PC-9 (cell line): ENCODE measurements at regions not wholly inside any gene's neighbourhood (a gene's known extent, or its start where the extent isn't known, plus 50 kb on each side); places are given as distances from the start of the nearest gene placed in this dataset.

Experiments
- BruUV-seq: library from RNA; stranded (reverse); fragments of 400-500 nt; replicated peaks from 2 replicates; lab custom pipeline; 2021; lab: Mats Ljungman, UMichigan
- CTCF ChIA-PET: fragments of 300-600 bp; sonication (Branson Sonifier 250); formaldehyde crosslinking; loops from one replicate; lab custom pipeline; 2022; ENCODE audit warnings: antibody characterized with exemption; lab: Charles Lee
- POLR2A ChIA-PET: fragments of 300-600 bp; sonication (Branson Sonifier 250); formaldehyde crosslinking; loops from one replicate; lab custom pipeline; 2022; ENCODE audit warnings: antibody characterized with exemption; ENCODE audit not compliant: unreplicated experiment; lab: Charles Lee
- DNase-seq, 2 experiments: peaks; one replicate each; pipeline versions ENCODE4 v3.0.0 to v3.0.0-alpha.2; 2015 to 2022; ENCODE audit warnings: mixed read lengths in 1 of 2
- H2AFZ ChIP-seq: fragments of 200-600 bp; sonication (generic); 2 replicates; pipeline ENCODE4 v1.8.1; 2017; ENCODE audit warnings: antibody characterized with exemption
- H3F3A ChIP-seq: fragments of 200-600 bp; sonication (generic); 2 replicates; pipeline ENCODE4 v1.8.1; 2017; ENCODE audit warnings: antibody characterized with exemption, mild to moderate bottlenecking, low read depth; ENCODE audit not compliant: insufficient read depth
- H3K27ac ChIP-seq: fragments of 200-600 bp; sonication (generic); 2 replicates; pipeline ENCODE4 v1.6.1; 2016; ENCODE audit warnings: mixed run types
- H3K27me3 ChIP-seq: fragments of 200-600 bp; sonication (generic); 2 replicates; pipeline ENCODE4 v1.6.1; 2016; ENCODE audit warnings: low read depth, mixed run types; ENCODE audit not compliant: insufficient read depth
- H3K36me3 ChIP-seq: fragments of 200-600 bp; sonication (generic); 2 replicates; pipeline ENCODE4 v1.6.1; 2016; ENCODE audit warnings: low read depth, mixed run types
- H3K4me1 ChIP-seq: fragments of 200-600 bp; sonication (generic); replicated peaks from 2 replicates; pipeline ENCODE4 v1.6.1; 2016; ENCODE audit warnings: mixed run types; ENCODE audit not compliant: insufficient read depth
- H3K4me2 ChIP-seq: fragments of 200-600 bp; sonication (generic); 2 replicates; pipeline ENCODE4 v1.6.1; 2017; ENCODE audit warnings: mixed run types
- H3K4me3 ChIP-seq: fragments of 200-600 bp; sonication (generic); 2 replicates; pipeline ENCODE4 v1.6.1; 2016; ENCODE audit warnings: mixed run types
- H3K79me2 ChIP-seq: fragments of 200-600 bp; sonication (generic); 2 replicates; pipeline ENCODE4 v1.6.1; 2017; ENCODE audit warnings: low read depth, mixed run types
- H3K9me2 ChIP-seq: fragments of 200-600 bp; sonication (generic); 2 replicates; pipeline ENCODE4 v1.8.1; 2017; ENCODE audit warnings: mild to moderate bottlenecking; ENCODE audit not compliant: insufficient read depth
- H3K9me3 ChIP-seq: fragments of 200-600 bp; sonication (generic); 2 replicates; pipeline ENCODE4 v1.8.1; 2016; ENCODE audit warnings: low read depth; ENCODE audit not compliant: insufficient read depth
- H4K20me1 ChIP-seq: fragments of 200-600 bp; sonication (generic); 2 replicates; pipeline ENCODE4 v1.8.1; 2017; ENCODE audit not compliant: insufficient read depth
- EZH2 ChIP-seq: fragments of 200-600 bp; sonication (generic); IDR thresholded peaks from 2 replicates; pipeline ENCODE4 v1.8.0; 2017; ENCODE audit warnings: antibody characterized with exemption, low read depth
- intact Hi-C: fragments of 100-400 bp; cut with micrococcal nuclease; formaldehyde crosslinking; loops from one replicate; pipeline ENCODE4 v1.10.0; 2022; ENCODE audit not compliant: unreplicated experiment
- TF ChIP-seq, protein P1 (sequence below): fragments of 200-600 bp; sonication (generic); conservative IDR thresholded peaks from 2 replicates; pipeline ENCODE4 v1.6.1; 2017; ENCODE audit warnings: mixed run types, antibody characterized with exemption, mild to moderate bottlenecking, moderate library complexity

GRCh38 chr4:104907991-104908390 lies 238.7 kb upstream of the TET2 start:
- Histone ChIP-seq H2AFZ (no peak overlapping the region), H3K27me3 (no peaks in the 10 kb centered on the region), H3K4me2 (no peak overlapping the region), H3K79me2 (no peaks in the 10 kb centered on the region), H4K20me1 (no peaks in the 10 kb centered on the region), H3F3A (no peaks in the 10 kb centered on the region), H3K9me3 (no peaks in the 10 kb centered on the region), H3K27ac (no peak overlapping the region), H3K9me2 (no peaks in the 10 kb centered on the region), H3K36me3 (no peaks in the 10 kb centered on the region), H3K4me3 (no peak overlapping the region), H3K4me1 (no peaks in the 10 kb centered on the region)
- no TSS peak for BruUV-seq
- intact Hi-C loops: no loop called here
- TF ChIP-seq, protein P1, sequence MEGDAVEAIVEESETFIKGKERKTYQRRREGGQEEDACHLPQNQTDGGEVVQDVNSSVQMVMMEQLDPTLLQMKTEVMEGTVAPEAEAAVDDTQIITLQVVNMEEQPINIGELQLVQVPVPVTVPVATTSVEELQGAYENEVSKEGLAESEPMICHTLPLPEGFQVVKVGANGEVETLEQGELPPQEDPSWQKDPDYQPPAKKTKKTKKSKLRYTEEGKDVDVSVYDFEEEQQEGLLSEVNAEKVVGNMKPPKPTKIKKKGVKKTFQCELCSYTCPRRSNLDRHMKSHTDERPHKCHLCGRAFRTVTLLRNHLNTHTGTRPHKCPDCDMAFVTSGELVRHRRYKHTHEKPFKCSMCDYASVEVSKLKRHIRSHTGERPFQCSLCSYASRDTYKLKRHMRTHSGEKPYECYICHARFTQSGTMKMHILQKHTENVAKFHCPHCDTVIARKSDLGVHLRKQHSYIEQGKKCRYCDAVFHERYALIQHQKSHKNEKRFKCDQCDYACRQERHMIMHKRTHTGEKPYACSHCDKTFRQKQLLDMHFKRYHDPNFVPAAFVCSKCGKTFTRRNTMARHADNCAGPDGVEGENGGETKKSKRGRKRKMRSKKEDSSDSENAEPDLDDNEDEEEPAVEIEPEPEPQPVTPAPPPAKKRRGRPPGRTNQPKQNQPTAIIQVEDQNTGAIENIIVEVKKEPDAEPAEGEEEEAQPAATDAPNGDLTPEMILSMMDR: no peak
- TF ChIP-seq EZH2: no peak
- ChIA-PET CTCF (no interaction called here), POLR2A (no interaction called here)
- no peak for DNase-seq

GRCh38 chr4:104909376-104909775 lies 237.3 kb upstream of the TET2 start:
- intact Hi-C loops: no loop called here
- H2AFZ ChIP-seq: no peak overlapping the region
- no peak overlapping the region for H3K4me3 ChIP-seq
- no peak for DNase-seq
- H3K27ac ChIP-seq: no peak overlapping the region
- H3F3A ChIP-seq: no peaks in the 10 kb centered on the region
- TF ChIP-seq EZH2: no peak
- TF ChIP-seq, protein P1: no peak
- no peaks in the 10 kb centered on the region for H3K9me3 ChIP-seq
- CTCF ChIA-PET: no interaction called here
- H3K4me2 ChIP-seq: no peak overlapping the region
- no peaks in the 10 kb centered on the region for H3K79me2 ChIP-seq
- no peaks in the 10 kb centered on the region for H3K9me2 ChIP-seq
- BruUV-seq: no TSS peak
- POLR2A ChIA-PET: no interaction called here
- H3K36me3 ChIP-seq: no peaks in the 10 kb centered on the region
- no peaks in the 10 kb centered on the region for H3K4me1 ChIP-seq
- no peaks in the 10 kb centered on the region for H3K27me3 ChIP-seq
- H4K20me1 ChIP-seq: no peaks in the 10 kb centered on the region

DNA sequence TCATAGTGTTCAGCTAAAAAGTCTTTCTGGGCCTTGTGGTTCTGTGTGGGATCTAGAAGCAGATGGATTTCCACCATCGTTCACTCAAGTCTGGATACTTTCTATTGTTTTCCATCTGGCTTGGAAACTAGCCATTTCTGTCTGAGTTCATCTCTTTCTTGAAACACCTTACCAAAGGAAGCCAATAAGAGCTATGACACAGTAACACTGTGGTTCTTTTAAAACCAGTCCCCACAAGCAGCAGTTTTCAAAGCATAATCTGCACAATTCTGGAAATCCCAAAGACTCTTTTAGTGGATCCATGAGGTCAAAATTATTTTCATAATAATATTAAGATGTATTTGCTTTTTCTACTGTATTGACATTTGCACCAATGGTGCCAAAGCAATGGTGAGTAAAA lies 234.2 kb upstream of the TET2 start:
- Histone ChIP-seq H3F3A (no peaks in the 10 kb centered on the region), H2AFZ (no peak overlapping the region), H3K36me3 (no peaks in the 10 kb centered on the region), H3K27ac (no peak overlapping the region), H4K20me1 (no peaks in the 10 kb centered on the region), H3K4me3 (no peak overlapping the region), H3K4me2 (no peak overlapping the region), H3K4me1 (no peaks in the 10 kb centered on the region), H3K27me3 (no peaks in the 10 kb centered on the region), H3K9me3 (no peaks in the 10 kb centered on the region), H3K79me2 (no peaks in the 10 kb centered on the region), H3K9me2 (no peaks in the 10 kb centered on the region)
- intact Hi-C loops: no loop called here
- TF ChIP-seq, protein P1: no peak
- TF ChIP-seq EZH2: no peak
- DNase-seq: no peak
- ChIA-PET CTCF (no interaction called here), POLR2A (no interaction called here)
- no TSS peak for BruUV-seq
